GM12878 (cell line): ENCODE measurements at regions not wholly inside any gene's neighbourhood (a gene's known extent, or its start where the extent isn't known, plus 50 kb on each side); places are given as distances from the start of the nearest gene placed in this dataset.

Source experiments
- ATAC-seq: fragments of 200-7000 bp; cut with Tn5 transposase; 3 replicates; pipeline ENCODE4 v1.9.1; 2020; ENCODE audit warnings: mild to moderate bottlenecking, moderate library complexity
- BruUV-seq: library from RNA; stranded (reverse); fragments of 400-500 nt; replicated peaks from 2 replicates; lab custom pipeline; 2021; lab: Mats Ljungman, UMichigan
- CTCF ChIA-PET: fragments of 300-600 bp; sonication (Branson Sonifier 250); formaldehyde crosslinking; extraction: SDS; loops from one replicate; lab custom pipeline; 2021; ENCODE audit warnings: inconsistent platforms; lab: Yijun Ruan, JAX
- POLR2A ChIA-PET: fragments of 350-600 bp; formaldehyde crosslinking; extraction: SDS; loops from one replicate; lab custom pipeline; 2021; ENCODE audit warnings: inconsistent platforms; lab: Charles Lee
- RAD21 ChIA-PET: fragments of 300-600 bp; sonication (Branson Sonifier 250); formaldehyde crosslinking; loops from one replicate; lab custom pipeline; 2023; ENCODE audit warnings: antibody characterized with exemption; ENCODE audit not compliant: unreplicated experiment; lab: Charles Lee
- SMC1A ChIA-PET: fragments of 300-600 bp; sonication (Branson Sonifier 250); formaldehyde crosslinking; loops from one replicate; lab custom pipeline; 2023; ENCODE audit not compliant: unreplicated experiment, uncharacterized antibody; lab: Charles Lee
- DNase-seq: peaks from one replicate; pipeline ENCODE4 v3.0.0-alpha.2; 2011; ENCODE audit warnings: low read depth, low spot score
- FAIRE-seq: peaks from 3 replicates; lab custom pipeline; 2011; peaks lifted over from hg19 to GRCh38; lab: Jason Lieb, UNC
- H2AFZ ChIP-seq: 2 replicates; pipeline ENCODE4 v1.6.0; 2011; ENCODE audit warnings: low read depth, low read length, control low read depth; ENCODE audit not compliant: control insufficient read depth
- H3K27ac ChIP-seq: 2 replicates; pipeline ENCODE4 v1.5.1; 2011; ENCODE audit warnings: control low read depth; ENCODE audit not compliant: control insufficient read depth, insufficient read depth
- H3K27me3 ChIP-seq, 2 experiments: replicated peaks in 1 of 2; 2 replicates each; pipeline versions ENCODE4 v1.6.0 to v1.6.1; 2011; ENCODE audit warnings: low read length in 1 of 2; ENCODE audit not compliant: control insufficient read depth in 2 of 2, insufficient read depth in 2 of 2
- H3K36me3 ChIP-seq, 2 experiments: 2 replicates each; pipeline ENCODE4 v1.5.1; 2011; ENCODE audit warnings: low read length in 1 of 2; ENCODE audit not compliant: control insufficient read depth in 2 of 2, insufficient read depth in 2 of 2
- H3K4me1 ChIP-seq: 2 replicates; pipeline ENCODE4 v1.6.1; 2011; ENCODE audit warnings: mild to moderate bottlenecking, low read length, moderate library complexity, mixed read lengths; ENCODE audit not compliant: control insufficient read depth, insufficient read depth
- H3K4me2 ChIP-seq: 2 replicates; pipeline ENCODE4 v1.6.0; 2011; ENCODE audit warnings: control low read depth; ENCODE audit not compliant: control insufficient read depth, insufficient read depth
- H3K4me3 ChIP-seq: fragments of 200-600 bp; sonication (generic); 2 replicates; pipeline ENCODE4 v1.5.1; 2016
- H3K79me2 ChIP-seq: 2 replicates; pipeline ENCODE4 v1.6.0; 2011; ENCODE audit warnings: low read length; ENCODE audit not compliant: control insufficient read depth, insufficient read depth
- H3K9ac ChIP-seq: 2 replicates; pipeline ENCODE4 v1.8.0; 2011; ENCODE audit warnings: low read length, control low read depth, mixed read lengths; ENCODE audit not compliant: control insufficient read depth, insufficient read depth
- H3K9me3 ChIP-seq: replicated peaks from 3 replicates; pipeline ENCODE4 v1.5.1; 2011; ENCODE audit warnings: mild to moderate bottlenecking, low read length; ENCODE audit not compliant: control insufficient read depth, insufficient read depth
- H4K20me1 ChIP-seq: 2 replicates; pipeline ENCODE4 v1.6.0; 2011; ENCODE audit not compliant: control insufficient read depth, insufficient read depth
- EP300 ChIP-seq, 2 experiments: fragments of 150-350 bp in 1 of 2; IDR thresholded peaks; 2 replicates each; pipeline ENCODE4 v1.6.1; 2011 to 2012; ENCODE audit warnings: low read depth in 2 of 2, low read length in 2 of 2, borderline replicate concordance in 1 of 2, improper control_type of control experiment in 1 of 2, inconsistent platforms in 1 of 2; ENCODE audit not compliant: control insufficient read depth in 1 of 2
- HDAC6 ChIP-seq: fragments of 200-600 bp; sonication (generic); IDR thresholded peaks from one replicate; pipeline ENCODE4 v1.8.0; 2017; ENCODE audit warnings: antibody characterized with exemption; ENCODE audit not compliant: unreplicated experiment
- PML ChIP-seq: IDR thresholded peaks from 2 replicates; pipeline ENCODE4 v1.6.1; 2012; ENCODE audit warnings: low read length, inconsistent platforms
- POLR2A ChIP-seq: IDR thresholded peaks from 2 replicates; pipeline ENCODE4 v1.6.1; 2011; ENCODE audit warnings: low read depth, mild to moderate bottlenecking, low read length
- REST ChIP-seq: IDR thresholded peaks from 2 replicates; pipeline ENCODE4 v1.6.1; 2012; ENCODE audit warnings: mild to moderate bottlenecking, low read depth, low read length
- SKIL ChIP-seq: fragments of 450-650 bp; IDR thresholded peaks from 2 replicates; pipeline ENCODE4 v1.6.1; 2017; ENCODE audit warnings: mild to moderate bottlenecking, low read depth, inconsistent platforms; ENCODE audit not compliant: poor library complexity, severe bottlenecking
- SPI1 ChIP-seq: IDR thresholded peaks from 2 replicates; pipeline ENCODE4 v1.6.1; 2011; ENCODE audit warnings: low read depth, mild to moderate bottlenecking, low read length, moderate library complexity, borderline replicate concordance; ENCODE audit not compliant: insufficient read depth
- SRF ChIP-seq, 2 experiments: IDR thresholded peaks; 2 replicates each; pipeline ENCODE4 v1.6.1; 2011; ENCODE audit warnings: low read depth in 2 of 2, low read length in 2 of 2, mild to moderate bottlenecking in 1 of 2, moderate library complexity in 1 of 2
- SUZ12 ChIP-seq: fragments of 200-600 bp; sonication (generic); IDR thresholded peaks from one replicate; pipeline ENCODE4 v1.6.1; 2018; ENCODE audit warnings: antibody characterized with exemption, mild to moderate bottlenecking; ENCODE audit not compliant: unreplicated experiment
- TBL1XR1 ChIP-seq: IDR thresholded peaks from 2 replicates; pipeline ENCODE4 v1.6.1; 2012; ENCODE audit warnings: low read depth, low read length, improper control_type of control experiment
- ZNF384 ChIP-seq: IDR thresholded peaks from 2 replicates; pipeline ENCODE4 v1.6.1; 2012; ENCODE audit warnings: low read depth, mild to moderate bottlenecking, low read length, improper control_type of control experiment, borderline replicate concordance
- ZSCAN29 ChIP-seq: fragments of 450-650 bp; IDR thresholded peaks from 2 replicates; pipeline ENCODE4 v1.6.1; 2017; ENCODE audit warnings: mild to moderate bottlenecking, moderate library complexity
- WGBS: methylation state at CpG from one replicate; pipeline ENCODE4 v1.1.6; 2016; ENCODE audit warnings: low lambda C conversion rate; ENCODE audit not compliant: insufficient replicate concordance, insufficient coverage; ENCODE audit errors: missing lambda C conversion rate; 5-methylcytosine and 5-hydroxymethylcytosine counted together
- in situ Hi-C: fragments of 300-500 bp; cut with MboI; formaldehyde crosslinking; loops from 9 replicates; pipeline ENCODE4 v1.14.3; 2018; ENCODE audit warnings: mixed read lengths
- intact Hi-C: fragments of 100-400 bp; cut with micrococcal nuclease; formaldehyde crosslinking; loops from one replicate; pipeline ENCODE4 v1.14.2; 2022; ENCODE audit not compliant: unreplicated experiment
- TF ChIP-seq, protein P1 (sequence below): IDR thresholded peaks from 2 replicates; pipeline ENCODE4 v1.6.1; 2011; ENCODE audit warnings: low read depth, low read length, improper control_type of control experiment, borderline replicate concordance

DNA sequence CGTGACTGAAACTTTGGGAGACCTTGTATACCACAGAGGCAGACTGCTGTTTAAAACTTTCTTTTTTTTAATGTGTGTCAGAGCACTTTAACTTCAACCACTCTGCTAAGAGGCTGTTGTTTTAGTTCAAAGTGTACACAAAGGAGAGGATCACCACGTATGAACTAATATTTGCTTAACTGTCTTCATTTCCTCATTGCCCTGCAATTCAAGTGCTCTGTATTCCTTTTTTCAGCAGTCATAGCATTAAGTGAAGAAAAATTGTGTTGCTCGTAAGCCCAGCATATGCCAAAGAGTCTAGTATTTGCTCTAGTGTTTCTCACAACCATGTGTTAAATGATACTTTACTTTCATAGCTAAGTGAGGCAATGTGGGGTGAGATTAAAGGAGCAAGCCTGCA, 63.0 kb upstream of the HHIP start:
- CTCF ChIA-PET: no interaction called here
- H3K4me2 ChIP-seq: no peak overlapping the region
- TF ChIP-seq SUZ12: no peak
- TF ChIP-seq, protein P1, sequence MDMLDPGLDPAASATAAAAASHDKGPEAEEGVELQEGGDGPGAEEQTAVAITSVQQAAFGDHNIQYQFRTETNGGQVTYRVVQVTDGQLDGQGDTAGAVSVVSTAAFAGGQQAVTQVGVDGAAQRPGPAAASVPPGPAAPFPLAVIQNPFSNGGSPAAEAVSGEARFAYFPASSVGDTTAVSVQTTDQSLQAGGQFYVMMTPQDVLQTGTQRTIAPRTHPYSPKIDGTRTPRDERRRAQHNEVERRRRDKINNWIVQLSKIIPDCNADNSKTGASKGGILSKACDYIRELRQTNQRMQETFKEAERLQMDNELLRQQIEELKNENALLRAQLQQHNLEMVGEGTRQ: no peak
- TF ChIP-seq SKIL: no peak
- TF ChIP-seq POLR2A: no peak
- no peak for TF ChIP-seq ZNF384
- TF ChIP-seq PML: no peak
- TF ChIP-seq ZSCAN29: no peak
- TF ChIP-seq SPI1: no peak
- TF ChIP-seq EP300 (IDR thresholded peaks at IDR 0.05; ENCODE audit: borderline replicate concordance in 1 of 2, control insufficient read depth in 1 of 2, low read depth in 2 of 2, low read length in 2 of 2): no peak
- no peak for TF ChIP-seq SRF (IDR thresholded peaks at IDR 0.05; ENCODE audit: low read depth in 2 of 2, low read length in 2 of 2)
- no peak for TF ChIP-seq REST
- TF ChIP-seq HDAC6: no peak
- no peak for TF ChIP-seq TBL1XR1
- TF ChIP-seq, all 136 proteins: peak for 0
- no peaks in the 10 kb centered on the region for H3K4me1 ChIP-seq
- ChIA-PET SMC1A (interaction anchor here (1.8 kb wide), 1 partner anchor 8 kb away, joined by 6 read pairs; no protein-coding TSS in a partner anchor), POLR2A (no interaction called here), RAD21 (no interaction called here)
- no peaks in the 10 kb centered on the region; a peak in 1 of 4 replicates for H3K27me3 ChIP-seq
- WGBS: 10% methylated on average over 3 of the region's 3 CpGs
- no peak overlapping the region for H3K27ac ChIP-seq
- ATAC-seq (no peak), FAIRE-seq (no peak), DNase-seq (no peak)
- H3K9ac ChIP-seq: no peak overlapping the region
- intact Hi-C loops: no loop called here
- no peaks in the 10 kb centered on the region for H3K9me3 ChIP-seq
- no peaks in the 10 kb centered on the region for H3K79me2 ChIP-seq
- no peaks in the 10 kb centered on the region for H4K20me1 ChIP-seq
- in situ Hi-C loops: no loop called here
- no peaks in the 10 kb centered on the region for H3K36me3 ChIP-seq
- BruUV-seq: no TSS peak
- H3K4me3 ChIP-seq: no peak overlapping the region
- H2AFZ ChIP-seq: no peak overlapping the region
